ENCODE measurements at regions not wholly inside any gene's neighbourhood (a gene's known extent, or its start where the extent isn't known, plus 50 kb on each side); places are given as distances from the start of the nearest gene placed in this dataset.

- Histone ChIP-seq H3K9me3 (ENCODE audit: control insufficient read depth, insufficient read depth, low read length) (no peaks in the 10 kb centered on the region), H3K27ac (ENCODE audit: low read depth, low read length) (no peak overlapping the region), H3K4me3 (ENCODE audit: low read depth, low read length) (no peak overlapping the region), H3K27me3 (ENCODE audit: control insufficient read depth, insufficient read depth, low read length) (no peaks in the 10 kb centered on the region)
- TF ChIP-seq, protein P1, sequence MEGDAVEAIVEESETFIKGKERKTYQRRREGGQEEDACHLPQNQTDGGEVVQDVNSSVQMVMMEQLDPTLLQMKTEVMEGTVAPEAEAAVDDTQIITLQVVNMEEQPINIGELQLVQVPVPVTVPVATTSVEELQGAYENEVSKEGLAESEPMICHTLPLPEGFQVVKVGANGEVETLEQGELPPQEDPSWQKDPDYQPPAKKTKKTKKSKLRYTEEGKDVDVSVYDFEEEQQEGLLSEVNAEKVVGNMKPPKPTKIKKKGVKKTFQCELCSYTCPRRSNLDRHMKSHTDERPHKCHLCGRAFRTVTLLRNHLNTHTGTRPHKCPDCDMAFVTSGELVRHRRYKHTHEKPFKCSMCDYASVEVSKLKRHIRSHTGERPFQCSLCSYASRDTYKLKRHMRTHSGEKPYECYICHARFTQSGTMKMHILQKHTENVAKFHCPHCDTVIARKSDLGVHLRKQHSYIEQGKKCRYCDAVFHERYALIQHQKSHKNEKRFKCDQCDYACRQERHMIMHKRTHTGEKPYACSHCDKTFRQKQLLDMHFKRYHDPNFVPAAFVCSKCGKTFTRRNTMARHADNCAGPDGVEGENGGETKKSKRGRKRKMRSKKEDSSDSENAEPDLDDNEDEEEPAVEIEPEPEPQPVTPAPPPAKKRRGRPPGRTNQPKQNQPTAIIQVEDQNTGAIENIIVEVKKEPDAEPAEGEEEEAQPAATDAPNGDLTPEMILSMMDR (IDR thresholded peaks at IDR 0.05; ENCODE audit: low read depth, low read length): no peak
- ChIA-PET CTCF (no interaction called here), POLR2A (no interaction called here)
- no peak for DNase-seq (ENCODE audit: low read depth, low spot score)
Measured at GRCh38 chr20:6870559-6870958, 103.1 kb downstream of the BMP2 start.

- peaks cover 4% of the 10 kb centered on the region; the same call in 1 of the 2 replicates for H3K9me3 ChIP-seq (ENCODE audit: control insufficient read depth, insufficient read depth, low read length)
- H3K4me3 ChIP-seq (ENCODE audit: low read depth, low read length): no peak overlapping the region
- CTCF ChIA-PET: no interaction called here
Measured at GRCh38 chr20:6877633-6878032, 110.1 kb downstream of the BMP2 start.

DNA sequence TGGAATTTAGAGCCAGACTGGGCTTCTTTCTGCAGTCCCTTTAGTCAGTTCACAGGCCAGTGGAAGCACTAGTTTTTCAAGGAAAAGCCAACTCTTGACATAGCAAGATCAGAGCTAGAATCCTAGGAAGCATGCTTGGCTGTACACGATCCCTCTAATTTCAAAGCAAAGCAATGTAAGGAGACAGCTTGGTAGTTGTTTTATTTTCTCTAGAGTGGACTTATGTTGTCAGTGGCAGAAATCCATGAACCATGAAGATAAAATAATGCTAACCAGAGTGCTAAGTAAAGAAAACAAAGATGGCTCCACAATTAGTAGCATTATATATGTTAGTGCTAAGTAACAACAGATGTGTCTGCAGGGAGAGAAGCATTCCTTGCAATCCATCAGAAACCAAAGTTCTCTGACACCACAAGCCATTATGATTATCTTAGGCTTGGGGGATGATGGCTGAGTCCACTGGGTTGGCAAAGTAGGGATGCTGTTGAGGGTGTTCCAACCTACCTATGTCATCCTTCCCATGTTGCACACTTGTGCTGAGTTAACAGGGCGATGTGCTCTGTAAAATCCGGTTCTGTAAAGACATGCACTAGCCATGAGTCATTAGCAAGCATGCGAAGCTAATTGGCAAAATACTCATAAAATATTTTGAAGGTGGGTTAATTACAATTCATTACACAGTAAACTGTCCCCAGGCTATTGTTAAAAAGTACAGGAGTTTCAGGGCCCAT is 115.2 kb downstream of the BMP2 start:
- POLR2A ChIA-PET: no interaction called here
- Histone ChIP-seq H3K4me3 (ENCODE audit: low read depth, low read length) (no peak overlapping the region), H3K27ac (ENCODE audit: low read depth, low read length) (no peak overlapping the region), H3K9me3 (ENCODE audit: control insufficient read depth, insufficient read depth, low read length) (peaks cover 8% of the 10 kb centered on the region; the same call in 1 of the 2 replicates), H3K27me3 (ENCODE audit: control insufficient read depth, insufficient read depth, low read length) (no peaks in the 10 kb centered on the region)
- TF ChIP-seq, protein P1 (IDR thresholded peaks at IDR 0.05; ENCODE audit: low read depth, low read length): no peak
- no peak for DNase-seq (ENCODE audit: low read depth, low spot score)
- CTCF ChIA-PET: no interaction called here

More at GRCh38 chr20:6877633-6878032, 110.1 kb downstream of the BMP2 start:
- POLR2A ChIA-PET: no interaction called here
- TF ChIP-seq, protein P1 (IDR thresholded peaks at IDR 0.05; ENCODE audit: low read depth, low read length): no peak
- Histone ChIP-seq H3K27me3 (ENCODE audit: control insufficient read depth, insufficient read depth, low read length) (no peaks in the 10 kb centered on the region), H3K27ac (ENCODE audit: low read depth, low read length) (no peak overlapping the region)
- no peak for DNase-seq (ENCODE audit: low read depth, low spot score)

DNA sequence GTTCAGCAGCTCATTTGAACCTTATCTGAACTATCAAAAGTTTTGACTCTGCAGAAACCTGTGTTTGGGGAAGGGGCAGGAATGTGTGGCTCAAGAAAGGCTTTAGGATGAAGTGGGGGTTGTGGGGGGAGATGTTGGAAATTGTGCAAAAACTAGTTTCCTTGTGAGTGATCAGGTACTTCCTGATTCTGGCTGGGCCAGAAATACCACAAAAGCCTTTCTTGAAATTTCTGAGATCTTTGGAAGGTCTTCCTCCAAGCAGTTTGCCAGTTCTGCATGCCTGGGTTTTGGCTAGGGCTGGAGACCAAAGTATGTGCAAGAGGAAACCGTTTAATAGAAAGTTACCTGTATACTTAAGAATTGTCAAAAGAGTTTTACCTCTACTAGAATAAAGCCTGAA is 116.6 kb downstream of the BMP2 start:
- H3K4me3 ChIP-seq (ENCODE audit: low read depth, low read length): no peak overlapping the region
- H3K27me3 ChIP-seq (ENCODE audit: control insufficient read depth, insufficient read depth, low read length): no peaks in the 10 kb centered on the region
- ChIA-PET CTCF (no interaction called here), POLR2A (no interaction called here)
- no peak for DNase-seq (ENCODE audit: low read depth, low spot score)
- TF ChIP-seq, protein P1 (IDR thresholded peaks at IDR 0.05; ENCODE audit: low read depth, low read length): no peak
- no peak overlapping the region for H3K27ac ChIP-seq (ENCODE audit: low read depth, low read length)
- peaks cover 8% of the 10 kb centered on the region; the same call in 1 of the 2 replicates for H3K9me3 ChIP-seq (ENCODE audit: control insufficient read depth, insufficient read depth, low read length)

GRCh38 chr20:6886065-6886729 is 118.7 kb downstream of the BMP2 start:
- DNase-seq (ENCODE audit: low read depth, low spot score): no peak
- POLR2A ChIA-PET: no interaction called here
- no peak overlapping the region for H3K27ac ChIP-seq (ENCODE audit: low read depth, low read length)
- H3K27me3 ChIP-seq (ENCODE audit: control insufficient read depth, insufficient read depth, low read length): no peaks in the 10 kb centered on the region
- H3K9me3 ChIP-seq (ENCODE audit: control insufficient read depth, insufficient read depth, low read length): peaks cover 4% of the 10 kb centered on the region; the same call in 1 of the 2 replicates
- TF ChIP-seq, protein P1 (IDR thresholded peaks at IDR 0.05; ENCODE audit: low read depth, low read length): no peak
- H3K4me3 ChIP-seq (ENCODE audit: low read depth, low read length): no peak overlapping the region
- CTCF ChIA-PET: no interaction called here
